T-helper 17 cell (primary cell): ENCODE measurements at regions not wholly inside any gene's neighbourhood (a gene's known extent, or its start where the extent isn't known, plus 50 kb on each side); places are given as distances from the start of the nearest gene placed in this dataset.
"Not testable (repeated sequence)": the region's sequence is repeated elsewhere in the genome, so short reads cannot be mapped to it uniquely, and the experiment has no call there.

Experiments
- ATAC-seq: fragments of 150-1000 bp; cut with Tn5 transposase; 2 replicates; pipeline ENCODE4 v1.10.0; 2021; ENCODE audit warnings: mild to moderate bottlenecking, moderate library complexity
- DNase-seq, 3 donors: peaks; one replicate each; pipeline versions ENCODE4 v3.0.0 to v3.0.0-alpha.2; 2020 to 2021
- H3K9me3 ChIP-seq: one replicate; pipeline ENCODE4 v1.7.0; 2013; ENCODE audit warnings: low read length, mild to moderate bottlenecking; ENCODE audit not compliant: control insufficient read depth, poor library complexity, severe bottlenecking
- H3K27ac Mint-ChIP-seq: one replicate; pipeline ENCODE4 v1.8.0; 2022; ENCODE audit warnings: mild to moderate bottlenecking, moderate library complexity, mixed read lengths
- H3K27me3 Mint-ChIP-seq: one replicate; pipeline ENCODE4 v1.8.0; 2022; ENCODE audit warnings: mixed read lengths
- H3K36me3 Mint-ChIP-seq: one replicate; pipeline ENCODE4 v1.8.0; 2022; ENCODE audit warnings: low read depth, mixed read lengths
- H3K4me1 Mint-ChIP-seq: one replicate; pipeline ENCODE4 v1.8.0; 2022; ENCODE audit warnings: mild to moderate bottlenecking, mixed read lengths
- H3K4me3 Mint-ChIP-seq: one replicate; pipeline ENCODE4 v1.8.0; 2022; ENCODE audit warnings: mild to moderate bottlenecking, moderate library complexity, mixed read lengths

GRCh38 chr1:31485166-31485565 is 72.2 kb downstream of the SERINC2 start:
- Mint-ChIP-seq H3K36me3 (peaks cover 3% of the 10 kb centered on the region), H3K4me1 (no peaks in the 10 kb centered on the region), H3K27ac (no peak overlapping the region), H3K27me3 (no peaks in the 10 kb centered on the region), H3K4me3 (no peak overlapping the region)
- ATAC-seq, result no peak
- no peak for DNase-seq
- no peaks in the 10 kb centered on the region for H3K9me3 ChIP-seq

DNA sequence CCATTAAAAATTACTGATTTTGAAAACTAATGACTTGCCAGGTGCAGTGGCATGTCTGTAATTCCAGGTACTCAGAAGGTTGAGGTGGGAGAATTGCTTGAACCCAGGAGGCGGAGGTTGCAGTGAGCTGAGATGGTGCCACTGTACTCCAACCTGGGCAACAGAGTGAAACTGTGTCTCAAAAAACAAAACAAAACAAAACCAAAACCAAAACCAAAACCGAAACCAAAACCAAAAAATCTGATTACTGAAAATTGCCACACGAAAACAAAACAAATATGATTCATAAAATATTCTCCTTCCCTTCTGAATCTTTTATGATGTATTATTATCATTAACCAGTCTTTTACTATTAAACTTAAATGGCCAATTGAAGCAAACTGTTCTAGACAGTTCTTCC is 74.1 kb downstream of the SERINC2 start:
- DNase-seq, result no peak
- ATAC-seq, result no peak
- no peaks in the 10 kb centered on the region for H3K27me3 Mint-ChIP-seq
- no peaks in the 10 kb centered on the region for H3K4me1 Mint-ChIP-seq
- peak overlapping the region; percentile 60 for H3K4me3 Mint-ChIP-seq
- peak overlapping the region; percentile 62 for H3K27ac Mint-ChIP-seq
- no peaks in the 10 kb centered on the region for H3K36me3 Mint-ChIP-seq
- H3K9me3 ChIP-seq, result no peaks in the 10 kb centered on the region

GRCh38 chr1:31487721-31488293 is 74.8 kb downstream of the SERINC2 start:
- Mint-ChIP-seq H3K4me1 (no peaks in the 10 kb centered on the region), H3K27me3 (no peaks in the 10 kb centered on the region), H3K4me3 (peak overlapping the region; percentile 60), H3K36me3 (no peaks in the 10 kb centered on the region), H3K27ac (peak overlapping the region; percentile 62)
- DNase-seq (no peak), ATAC-seq (no peak)
- no peaks in the 10 kb centered on the region for H3K9me3 ChIP-seq

GRCh38 chr1:31488528-31488927 is 75.5 kb downstream of the SERINC2 start:
- ATAC-seq, result no peak
- H3K4me1 Mint-ChIP-seq, result no peaks in the 10 kb centered on the region
- no peak overlapping the region for H3K27ac Mint-ChIP-seq
- H3K4me3 Mint-ChIP-seq, result no peak overlapping the region
- H3K36me3 Mint-ChIP-seq, result no peaks in the 10 kb centered on the region
- H3K9me3 ChIP-seq, result no peaks in the 10 kb centered on the region
- no peak for DNase-seq
- H3K27me3 Mint-ChIP-seq, result no peaks in the 10 kb centered on the region

GRCh38 chr1:31489575-31489974 is 76.6 kb downstream of the SERINC2 start:
- not testable (repeated sequence) for ATAC-seq, H3K4me3 Mint-ChIP-seq, H3K4me1 Mint-ChIP-seq, H3K9me3 ChIP-seq, H3K27ac Mint-ChIP-seq, H3K27me3 Mint-ChIP-seq, H3K36me3 Mint-ChIP-seq, DNase-seq

DNA sequence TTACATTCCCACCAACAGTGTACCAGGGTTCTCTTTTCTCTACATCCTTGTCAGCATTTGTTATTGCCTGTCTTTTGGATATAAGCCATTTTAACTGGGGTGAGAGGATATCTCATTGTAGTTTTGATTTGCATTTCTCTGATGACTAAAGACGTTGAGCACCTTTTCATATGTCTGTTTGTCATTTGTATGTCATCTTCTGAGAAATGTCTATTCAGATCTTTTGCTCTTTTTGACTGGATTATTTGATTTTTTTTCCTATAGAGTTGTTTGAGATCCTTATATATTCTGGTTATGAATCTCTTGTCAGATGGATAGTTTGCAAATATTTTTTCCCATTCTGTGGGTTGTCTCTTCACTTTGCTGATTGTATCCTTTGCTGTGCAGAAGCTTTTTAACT is 77.6 kb downstream of the SERINC2 start:
- not testable (repeated sequence) for H3K4me1 Mint-ChIP-seq, H3K27me3 Mint-ChIP-seq, H3K9me3 ChIP-seq, ATAC-seq, H3K36me3 Mint-ChIP-seq, H3K4me3 Mint-ChIP-seq, DNase-seq, H3K27ac Mint-ChIP-seq

DNA sequence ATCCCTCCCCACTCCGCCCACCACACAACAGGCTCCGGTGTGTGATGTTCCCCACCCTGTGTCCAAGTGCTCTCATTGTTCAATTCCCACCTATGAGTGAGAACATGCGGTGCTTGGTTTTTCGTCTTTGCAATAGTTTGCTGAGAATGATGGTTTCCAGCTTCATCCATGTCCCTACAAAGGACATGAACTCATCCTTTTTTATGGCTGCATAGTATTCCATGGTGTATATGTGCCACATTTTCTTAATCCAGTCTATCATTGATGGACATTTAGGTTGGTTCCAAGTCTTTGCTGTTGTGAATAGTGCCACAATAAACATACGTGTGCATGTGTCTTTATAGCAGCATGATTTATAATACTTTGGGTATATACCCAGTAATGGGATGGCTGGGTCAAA is 81.0 kb upstream of the TINAGL1 start:
- not testable (repeated sequence) for H3K36me3 Mint-ChIP-seq, H3K4me3 Mint-ChIP-seq, H3K27ac Mint-ChIP-seq, H3K4me1 Mint-ChIP-seq, H3K9me3 ChIP-seq, ATAC-seq, H3K27me3 Mint-ChIP-seq, DNase-seq

DNA sequence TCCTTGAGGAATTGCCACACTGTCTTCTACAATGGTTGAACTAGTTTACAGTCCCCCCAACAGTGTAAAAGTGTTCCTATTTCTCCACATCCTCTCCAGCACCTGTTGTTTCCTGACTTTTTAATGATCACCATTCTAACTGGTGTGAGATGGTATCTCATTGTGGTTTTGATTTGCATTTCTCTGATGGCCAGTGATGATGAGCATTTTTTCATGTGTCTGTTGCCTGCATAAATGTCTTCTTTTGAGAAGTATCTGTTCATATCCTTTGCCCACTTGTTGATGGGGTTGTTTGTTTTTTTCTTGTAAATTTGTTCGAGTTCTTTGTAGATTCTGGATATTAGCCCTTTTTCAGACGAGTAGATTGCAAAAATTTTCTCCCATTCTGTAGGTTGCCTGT is 80.5 kb upstream of the TINAGL1 start:
- H3K36me3 Mint-ChIP-seq, H3K4me3 Mint-ChIP-seq, DNase-seq, H3K27me3 Mint-ChIP-seq, H3K9me3 ChIP-seq, ATAC-seq, H3K4me1 Mint-ChIP-seq, H3K27ac Mint-ChIP-seq: not testable (repeated sequence)

DNA sequence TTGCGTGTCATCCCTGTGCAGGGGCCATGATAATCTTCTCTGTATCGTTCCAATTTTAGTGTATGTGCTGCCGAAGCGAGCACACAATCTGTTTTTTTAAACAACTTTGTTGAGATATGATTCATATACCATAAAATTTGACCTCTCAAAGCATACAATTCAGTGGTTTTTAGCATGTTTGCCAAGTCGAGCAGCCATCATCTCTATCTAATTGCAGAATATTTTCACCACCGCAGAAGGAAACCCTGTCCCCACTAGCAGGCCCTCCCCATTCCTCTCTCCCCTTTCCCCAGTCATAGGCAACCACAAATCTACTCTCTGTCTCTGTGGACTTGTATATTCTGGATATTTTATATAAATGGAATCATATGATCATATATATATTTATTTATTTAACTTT is 78.7 kb upstream of the TINAGL1 start:
- Mint-ChIP-seq H3K27me3 (peaks cover 17% of the 10 kb centered on the region), H3K4me1 (no peaks in the 10 kb centered on the region), H3K4me3 (no peak overlapping the region), H3K27ac (no peak overlapping the region), H3K36me3 (no peaks in the 10 kb centered on the region)
- ATAC-seq (no peak), DNase-seq (no peak)
- no peaks in the 10 kb centered on the region for H3K9me3 ChIP-seq

DNA sequence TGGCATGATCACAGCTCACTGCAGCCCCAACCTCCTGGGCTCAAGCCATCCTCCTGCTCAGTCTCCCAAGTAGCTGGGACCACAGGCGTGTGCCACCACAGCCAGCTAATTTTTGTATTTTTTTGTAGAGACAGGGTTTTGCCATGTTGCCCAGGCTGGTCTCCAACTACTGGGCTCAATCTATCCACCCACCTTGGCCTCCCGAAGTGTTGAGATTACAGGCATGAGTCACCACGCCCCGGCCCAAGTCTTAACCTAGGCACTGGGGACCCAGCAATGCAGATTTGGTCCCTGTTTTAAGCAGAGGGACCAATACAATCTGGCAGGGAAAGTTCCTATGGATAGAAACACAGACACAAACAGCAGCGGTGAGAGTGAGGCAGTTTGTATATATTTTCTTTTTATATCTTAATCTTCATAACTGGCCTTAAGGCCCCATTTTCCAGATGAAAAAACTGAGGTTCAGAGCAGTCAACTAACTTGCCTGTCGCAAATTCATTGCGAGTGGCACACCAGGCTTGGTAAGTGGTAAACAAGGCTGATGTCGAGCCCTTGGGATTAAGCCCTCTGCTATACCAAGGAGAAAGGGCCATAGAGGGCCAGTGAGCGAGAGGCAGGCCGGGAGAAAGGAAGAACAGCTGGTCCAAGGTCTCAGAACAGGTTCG is 77.8 kb upstream of the TINAGL1 start:
- no peak overlapping the region for H3K27ac Mint-ChIP-seq
- no peak overlapping the region for H3K4me3 Mint-ChIP-seq
- DNase-seq (no peak), ATAC-seq (no peak)
- H3K36me3 Mint-ChIP-seq, result no peaks in the 10 kb centered on the region
- no peaks in the 10 kb centered on the region for H3K4me1 Mint-ChIP-seq
- H3K27me3 Mint-ChIP-seq, result peaks cover 26% of the 10 kb centered on the region
- no peaks in the 10 kb centered on the region for H3K9me3 ChIP-seq

DNA sequence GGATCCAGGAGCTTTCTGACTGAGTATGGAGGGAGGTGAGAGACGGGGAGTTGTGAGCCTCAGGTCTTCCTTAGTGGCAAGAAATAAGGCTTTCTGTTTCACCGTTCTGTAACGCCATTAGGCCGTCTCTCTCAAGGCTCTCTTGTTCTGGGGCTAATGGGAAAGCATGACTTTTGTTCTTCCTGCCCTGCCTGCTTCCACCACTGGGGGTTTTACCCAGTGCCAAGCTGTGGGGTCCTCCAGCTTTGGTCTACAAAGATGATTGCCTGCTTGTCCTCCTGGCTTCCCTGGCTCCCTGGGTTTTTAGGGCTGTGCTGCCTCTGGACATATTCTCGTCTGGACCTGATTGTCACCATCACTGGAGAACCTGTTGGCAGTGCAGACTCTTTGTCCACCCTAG is 74.8 kb upstream of the TINAGL1 start:
- Mint-ChIP-seq H3K4me1 (peaks cover 10% of the 10 kb centered on the region), H3K27me3 (peaks cover 39% of the 10 kb centered on the region), H3K36me3 (no peaks in the 10 kb centered on the region), H3K4me3 (no peak overlapping the region), H3K27ac (no peak overlapping the region)
- no peak for ATAC-seq
- no peaks in the 10 kb centered on the region for H3K9me3 ChIP-seq
- no peak for DNase-seq

DNA sequence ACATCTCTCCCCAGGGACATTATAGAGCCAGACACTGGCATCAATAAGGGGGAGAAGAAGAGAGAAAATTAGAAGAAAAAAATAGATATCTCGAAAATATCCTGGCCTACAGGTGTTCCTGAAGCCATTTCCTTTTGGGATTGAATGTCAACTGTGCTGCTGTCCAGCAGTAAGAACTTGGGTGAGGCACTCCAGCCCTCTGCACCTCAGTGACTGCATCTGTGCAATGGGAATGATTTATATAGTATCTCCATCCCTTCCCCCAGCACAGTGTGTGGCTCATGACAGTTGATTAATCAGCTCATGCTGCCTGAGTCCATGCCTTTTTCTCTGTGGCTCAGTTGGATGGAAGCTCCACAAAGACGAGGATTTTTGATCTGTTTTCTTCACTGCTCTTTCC is 74.1 kb upstream of the TINAGL1 start:
- ATAC-seq (no peak), DNase-seq (no peak)
- no peaks in the 10 kb centered on the region for H3K9me3 ChIP-seq
- Mint-ChIP-seq H3K4me3 (no peak overlapping the region), H3K27ac (no peak overlapping the region), H3K36me3 (no peaks in the 10 kb centered on the region), H3K4me1 (peaks cover 11% of the 10 kb centered on the region), H3K27me3 (peaks cover 47% of the 10 kb centered on the region)

GRCh38 chr1:31502926-31503511 is 73.3 kb upstream of the TINAGL1 start:
- Mint-ChIP-seq H3K4me1 (peaks cover 11% of the 10 kb centered on the region), H3K4me3 (no peak overlapping the region), H3K27me3 (peaks cover 41% of the 10 kb centered on the region), H3K27ac (peak overlapping the region; percentile 34), H3K36me3 (no peaks in the 10 kb centered on the region)
- ATAC-seq, result no peak
- no peak for DNase-seq
- no peaks in the 10 kb centered on the region for H3K9me3 ChIP-seq

- ATAC-seq, result no peak
- Mint-ChIP-seq H3K27me3 (peaks cover 46% of the 10 kb centered on the region), H3K36me3 (no peaks in the 10 kb centered on the region), H3K27ac (peak overlapping the region; percentile 34), H3K4me1 (peaks cover 11% of the 10 kb centered on the region), H3K4me3 (no peak overlapping the region)
- no peaks in the 10 kb centered on the region for H3K9me3 ChIP-seq
- no peak for DNase-seq
These were observed 72.7 kb upstream of the TINAGL1 start for GRCh38 chr1:31503570-31503969.
